Neuronal stem cell (in vitro differentiated cells): ENCODE measurements at regions not wholly inside any gene's neighbourhood (a gene's known extent, or its start where the extent isn't known, plus 50 kb on each side); places are given as distances from the start of the nearest gene placed in this dataset.

ENCODE experiments used
- DNase-seq: peaks from one replicate; pipeline ENCODE4 v3.0.0-alpha.2; 2013; ENCODE audit warnings: low spot score
- H2AFZ ChIP-seq: one replicate; pipeline ENCODE4 v1.6.1; 2013; ENCODE audit warnings: mild to moderate bottlenecking, low read length, inconsistent platforms
- H2AK5ac ChIP-seq: 2 replicates; pipeline ENCODE4 v1.6.1; 2013; ENCODE audit warnings: low read depth, mild to moderate bottlenecking, inconsistent platforms, low read length, moderate library complexity, mixed read lengths
- H2BK120ac ChIP-seq: 2 replicates; pipeline ENCODE4 v1.6.1; 2013; ENCODE audit warnings: low read depth, mild to moderate bottlenecking, inconsistent platforms, low read length, moderate library complexity, mixed read lengths
- H2BK12ac ChIP-seq: one replicate; pipeline ENCODE4 v1.6.1; 2013; ENCODE audit warnings: low read length, inconsistent platforms
- H2BK15ac ChIP-seq: 2 replicates; pipeline ENCODE4 v1.6.1; 2013; ENCODE audit warnings: mild to moderate bottlenecking, low read length, inconsistent platforms, mixed read lengths
- H2BK5ac ChIP-seq: one replicate; pipeline ENCODE4 v1.6.1; 2013; ENCODE audit warnings: inconsistent platforms, mild to moderate bottlenecking, low read length, moderate library complexity
- H3K14ac ChIP-seq: one replicate; pipeline ENCODE4 v1.6.1; 2013; ENCODE audit warnings: low read length, inconsistent platforms
- H3K18ac ChIP-seq: 2 replicates; pipeline ENCODE4 v1.6.1; 2013; ENCODE audit warnings: low read length, inconsistent platforms
- H3K23ac ChIP-seq: 2 replicates; pipeline ENCODE4 v1.6.1; 2013; ENCODE audit warnings: low read depth, mild to moderate bottlenecking, mixed read lengths, low read length, inconsistent platforms; ENCODE audit not compliant: poor library complexity
- H3K27ac ChIP-seq: replicated peaks from 3 replicates; pipeline ENCODE4 v1.5.1; 2013; ENCODE audit warnings: low read length, inconsistent platforms
- H3K27me3 ChIP-seq, 3 experiments: 2 replicates each; pipeline ENCODE4 v1.6.1; 2013; ENCODE audit warnings: low read length in 3 of 3, mild to moderate bottlenecking in 2 of 3, inconsistent platforms in 1 of 3, low read depth in 1 of 3, mixed read lengths in 1 of 3, moderate library complexity in 1 of 3; ENCODE audit not compliant: control insufficient read depth in 3 of 3, insufficient read depth in 3 of 3
- H3K36me3 ChIP-seq, 2 donors: replicated peaks in 1 of 2; 2 replicates each; pipeline ENCODE4 v1.6.1; 2013; ENCODE audit warnings: low read length in 2 of 2; ENCODE audit not compliant: control insufficient read depth in 2 of 2, insufficient read depth in 2 of 2
- H3K4ac ChIP-seq: 2 replicates; pipeline ENCODE4 v1.6.1; 2013; ENCODE audit warnings: inconsistent platforms, mild to moderate bottlenecking, low read length, moderate library complexity
- H3K4me1 ChIP-seq, 2 donors: 1 replicate in 1 of 2; 2 replicates in 1 of 2; pipeline ENCODE4 v1.6.1; 2013; ENCODE audit warnings: low read length in 2 of 2, low read depth in 1 of 2; ENCODE audit not compliant: control insufficient read depth in 2 of 2, insufficient read depth in 1 of 2
- H3K4me2 ChIP-seq: one replicate; pipeline ENCODE4 v1.6.1; 2013; ENCODE audit warnings: mild to moderate bottlenecking, low read length, inconsistent platforms; ENCODE audit not compliant: insufficient read depth, poor library complexity, severe bottlenecking
- H3K4me3 ChIP-seq, 2 donors: 2 replicates each; pipeline ENCODE4 v1.5.1; 2013; ENCODE audit warnings: low read length in 2 of 2, mild to moderate bottlenecking in 2 of 2, inconsistent platforms in 1 of 2, moderate library complexity in 1 of 2
- H3K79me1 ChIP-seq: one replicate; pipeline ENCODE4 v1.6.1; 2013; ENCODE audit warnings: low read depth, mild to moderate bottlenecking, inconsistent platforms, low read length, moderate library complexity
- H3K9ac ChIP-seq: one replicate; pipeline ENCODE4 v1.6.1; 2013; ENCODE audit warnings: mild to moderate bottlenecking, low read depth, low read length, inconsistent platforms; ENCODE audit not compliant: poor library complexity
- H3K9me3 ChIP-seq, 2 donors: replicated peaks in 1 of 2; 2 replicates each; pipeline versions ENCODE3 to v1.6.1; 2013; ENCODE audit warnings: low read length in 2 of 2, mild to moderate bottlenecking in 2 of 2, inconsistent platforms in 1 of 2, low read depth in 1 of 2, mixed read lengths in 1 of 2, moderate library complexity in 1 of 2; ENCODE audit not compliant: control insufficient read depth in 2 of 2, insufficient read depth in 1 of 2
- H4K8ac ChIP-seq: one replicate; pipeline ENCODE4 v1.6.1; 2013; ENCODE audit warnings: low read depth, mild to moderate bottlenecking, inconsistent platforms, low read length, moderate library complexity
- H4K91ac ChIP-seq: one replicate; pipeline ENCODE4 v1.6.1; 2013; ENCODE audit warnings: low read length, low read depth, mild to moderate bottlenecking, inconsistent platforms; ENCODE audit not compliant: poor library complexity
- WGBS, 2 donors: extraction: QIAGEN DNeasy Blood & Tissue Kit; methylation state at CpG; one replicate each; pipeline ENCODE4 v1.1.7; 2013; ENCODE audit warnings: missing lambda C conversion rate in 2 of 2, mixed read lengths in 1 of 2; ENCODE audit not compliant: insufficient read length in 2 of 2, insufficient replicate concordance in 1 of 2; ENCODE audit errors: extremely low coverage in 2 of 2; 5-methylcytosine and 5-hydroxymethylcytosine counted together

DNA sequence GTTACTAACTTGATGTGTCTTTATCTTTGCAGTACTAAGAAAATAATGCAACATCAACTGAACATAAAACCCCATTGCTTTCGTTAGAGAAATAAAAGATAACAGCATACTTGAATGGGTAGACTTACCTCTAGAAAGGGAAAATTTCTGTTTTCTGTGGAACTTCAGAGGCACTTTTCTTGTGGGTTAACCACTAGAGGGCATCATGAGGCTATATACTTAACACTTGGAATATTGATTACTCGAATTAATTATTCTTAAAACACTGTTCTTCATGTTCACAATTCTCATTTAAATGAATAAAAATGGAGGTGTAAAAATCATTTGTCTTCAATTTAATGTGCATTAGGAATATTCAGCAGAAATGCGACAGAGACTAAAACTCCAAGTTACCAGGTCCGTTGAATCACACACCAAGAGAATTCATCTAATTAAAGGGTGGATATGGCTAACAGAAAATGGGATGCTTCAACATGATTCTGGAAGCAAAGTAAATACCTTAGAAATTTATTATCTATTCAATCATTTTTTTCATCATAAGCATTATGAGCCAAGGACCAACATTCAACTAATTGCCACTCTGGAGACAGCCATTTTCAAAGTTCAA is 330.8 kb upstream of the PREP start:
- DNase-seq, result no peak
- Histone ChIP-seq H3K27me3 (no peaks in the 10 kb centered on the region), H3K14ac (no peak overlapping the region), H3K4me3 (no peak overlapping the region), H3K36me3 (no peaks in the 10 kb centered on the region), H2BK12ac (no peak overlapping the region), H3K4me2 (no peak overlapping the region), H3K9ac (no peak overlapping the region), H3K23ac (no peak overlapping the region), H3K18ac (no peak overlapping the region), H2BK15ac (no peak overlapping the region), H2AFZ (no peak overlapping the region), H4K91ac (no peak overlapping the region), H3K4me1 (no peaks in the 10 kb centered on the region), H2AK5ac (no peak overlapping the region), H2BK120ac (no peak overlapping the region), H2BK5ac (no peak overlapping the region), H3K4ac (no peak overlapping the region), H3K9me3 (no peaks in the 10 kb centered on the region), H3K27ac (no peak overlapping the region), H3K79me1 (no peaks in the 10 kb centered on the region), H4K8ac (no peak overlapping the region)
- WGBS, 2 donors, result no CpG with 5 or more reads among the region's 4 CpGs

DNA sequence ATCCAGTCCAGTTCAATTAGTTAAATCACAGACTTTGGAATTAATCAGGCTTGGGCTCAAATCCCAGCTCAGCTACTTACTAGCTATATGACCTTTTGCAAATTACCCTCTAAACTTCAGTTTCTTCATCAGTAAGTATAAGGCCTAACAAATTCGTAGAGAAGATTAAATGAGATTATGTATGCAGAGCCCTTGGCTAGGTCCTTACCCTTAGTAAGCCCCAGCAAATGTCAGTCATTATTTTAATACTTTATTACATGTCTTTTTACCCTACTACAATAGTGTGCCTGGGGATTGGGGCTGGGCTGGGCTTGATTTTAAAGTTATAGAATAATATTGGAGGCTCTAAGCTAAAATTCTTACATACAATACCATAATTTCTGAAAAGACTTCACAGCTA is 326.1 kb upstream of the PREP start:
- no peak for DNase-seq
- Histone ChIP-seq H3K18ac (no peak overlapping the region), H2BK5ac (no peak overlapping the region), H2AFZ (no peak overlapping the region), H2BK120ac (no peak overlapping the region), H3K79me1 (no peaks in the 10 kb centered on the region), H3K14ac (no peak overlapping the region), H2AK5ac (no peak overlapping the region), H4K91ac (no peak overlapping the region), H3K9me3 (no peaks in the 10 kb centered on the region), H3K36me3 (no peaks in the 10 kb centered on the region), H3K23ac (no peak overlapping the region), H3K27ac (no peak overlapping the region), H3K9ac (no peak overlapping the region), H3K4me2 (no peak overlapping the region), H3K4me1 (no peaks in the 10 kb centered on the region), H3K27me3 (no peaks in the 10 kb centered on the region), H4K8ac (no peak overlapping the region), H2BK12ac (no peak overlapping the region), H3K4ac (no peak overlapping the region), H2BK15ac (no peak overlapping the region), H3K4me3 (no peak overlapping the region)
- WGBS, 2 donors, result no CpG with 5 or more reads among the region's 1 CpG

DNA sequence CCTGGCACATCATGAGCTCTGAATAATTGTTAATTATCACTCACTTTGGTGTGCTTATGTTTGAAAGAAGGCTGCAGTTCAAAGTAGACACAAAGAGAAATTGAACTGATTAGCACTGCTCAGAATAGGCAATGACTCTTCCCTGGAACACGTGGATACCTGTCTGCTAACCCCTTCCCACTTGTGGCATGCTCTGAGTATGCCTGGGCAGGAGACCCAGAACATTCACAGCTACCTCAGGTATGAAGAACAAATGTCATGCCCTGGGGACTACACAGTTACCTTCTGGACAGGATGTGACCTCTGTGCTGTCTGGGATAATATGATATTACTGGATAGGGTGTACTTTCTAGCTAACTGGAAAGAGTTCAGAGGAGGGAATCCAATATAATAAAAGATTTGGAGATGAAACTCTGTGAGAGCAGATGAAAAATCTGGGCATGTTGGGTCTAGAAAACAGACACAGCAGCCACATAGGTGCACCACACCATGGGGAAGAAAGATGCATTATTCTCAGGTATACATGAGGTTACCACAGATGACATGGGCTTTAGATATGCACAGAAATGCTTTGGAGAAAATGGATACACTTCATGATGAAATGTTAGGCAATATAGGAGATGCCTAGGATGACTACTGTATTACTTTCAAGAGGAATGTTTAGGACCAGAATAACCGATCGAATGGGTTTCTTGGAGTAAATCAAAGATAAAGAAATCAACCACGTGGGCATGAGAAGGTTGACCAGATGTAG is 324.2 kb upstream of the PREP start:
- no peak overlapping the region for H3K23ac ChIP-seq
- no peak overlapping the region for H2BK120ac ChIP-seq
- no peaks in the 10 kb centered on the region for H3K79me1 ChIP-seq
- H3K9ac ChIP-seq, result no peak overlapping the region
- no peaks in the 10 kb centered on the region for H3K4me1 ChIP-seq
- no peak overlapping the region for H3K14ac ChIP-seq
- WGBS, 2 donors, result no CpG with 5 or more reads among the region's 4 CpGs
- no peak overlapping the region for H3K27ac ChIP-seq
- H2BK12ac ChIP-seq, result no peak overlapping the region
- no peak for DNase-seq
- H2BK5ac ChIP-seq, result no peak overlapping the region
- H2BK15ac ChIP-seq, result no peak overlapping the region
- no peak overlapping the region for H4K91ac ChIP-seq
- no peak overlapping the region for H4K8ac ChIP-seq
- H3K36me3 ChIP-seq, result no peaks in the 10 kb centered on the region
- no peak overlapping the region for H2AFZ ChIP-seq
- no peaks in the 10 kb centered on the region for H3K27me3 ChIP-seq
- H3K4me2 ChIP-seq, result no peak overlapping the region
- H2AK5ac ChIP-seq, result no peak overlapping the region
- no peak overlapping the region for H3K18ac ChIP-seq
- no peak overlapping the region for H3K4me3 ChIP-seq
- H3K4ac ChIP-seq, result no peak overlapping the region
- no peaks in the 10 kb centered on the region for H3K9me3 ChIP-seq

- no peak overlapping the region for H2BK12ac ChIP-seq
- no peak overlapping the region for H2AK5ac ChIP-seq
- no peak overlapping the region for H2BK15ac ChIP-seq
- H2BK5ac ChIP-seq, result no peak overlapping the region
- no peaks in the 10 kb centered on the region for H3K4me1 ChIP-seq
- no peak overlapping the region for H3K4me2 ChIP-seq
- no peak overlapping the region for H3K27ac ChIP-seq
- no peak overlapping the region for H4K91ac ChIP-seq
- no peaks in the 10 kb centered on the region for H3K9me3 ChIP-seq
- H3K23ac ChIP-seq, result no peak overlapping the region
- no peak overlapping the region for H3K4ac ChIP-seq
- H3K4me3 ChIP-seq, result no peak overlapping the region
- no peak overlapping the region for H3K9ac ChIP-seq
- H3K79me1 ChIP-seq, result no peaks in the 10 kb centered on the region
- DNase-seq, result no peak
- H2AFZ ChIP-seq, result no peak overlapping the region
- H3K14ac ChIP-seq, result no peak overlapping the region
- H3K36me3 ChIP-seq, result no peaks in the 10 kb centered on the region
- H2BK120ac ChIP-seq, result no peak overlapping the region
- H3K27me3 ChIP-seq, result no peaks in the 10 kb centered on the region
- no peak overlapping the region for H4K8ac ChIP-seq
- H3K18ac ChIP-seq, result no peak overlapping the region
Observed at GRCh38 chr6:105714846-105715245, 312.0 kb upstream of the PREP start.
